NCI-H524 treated with DMSO at 0.1 percent for 48 hours (cell line): ENCODE measurements at regions not wholly inside any gene's neighbourhood (a gene's known extent, or its start where the extent isn't known, plus 50 kb on each side); places are given as distances from the start of the nearest gene placed in this dataset.

Experiments used
- DNase-seq: peaks from one replicate; lab custom pipeline; 2025; lab: John Stamatoyannopoulos, UW

- DNase-seq, result no peak
Observed at GRCh38 chr18:41621177-41621576, 333.9 kb upstream of the PIK3C3 start.

- no peak for DNase-seq
Observed at GRCh38 chr18:41618147-41618546, 336.9 kb upstream of the PIK3C3 start.

DNA sequence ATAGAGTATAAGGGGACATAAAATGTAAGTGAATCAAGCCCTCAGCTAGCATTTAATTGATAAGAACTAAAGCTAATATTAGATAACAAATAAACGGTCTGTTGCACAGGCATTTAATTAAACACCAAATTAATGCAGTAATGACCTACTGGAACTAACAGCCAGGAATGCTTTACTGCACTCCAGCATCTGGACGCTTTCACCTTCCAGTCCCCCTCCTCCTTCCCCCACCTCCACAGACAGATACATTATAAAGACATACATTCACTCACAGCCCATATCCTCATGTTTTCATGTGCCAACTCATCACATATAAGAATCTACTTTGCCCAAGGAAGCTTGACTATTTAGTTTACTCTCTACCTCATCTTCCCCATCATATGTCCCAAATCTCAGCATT lies 337.4 kb upstream of the PIK3C3 start:
- no peak for DNase-seq

DNA sequence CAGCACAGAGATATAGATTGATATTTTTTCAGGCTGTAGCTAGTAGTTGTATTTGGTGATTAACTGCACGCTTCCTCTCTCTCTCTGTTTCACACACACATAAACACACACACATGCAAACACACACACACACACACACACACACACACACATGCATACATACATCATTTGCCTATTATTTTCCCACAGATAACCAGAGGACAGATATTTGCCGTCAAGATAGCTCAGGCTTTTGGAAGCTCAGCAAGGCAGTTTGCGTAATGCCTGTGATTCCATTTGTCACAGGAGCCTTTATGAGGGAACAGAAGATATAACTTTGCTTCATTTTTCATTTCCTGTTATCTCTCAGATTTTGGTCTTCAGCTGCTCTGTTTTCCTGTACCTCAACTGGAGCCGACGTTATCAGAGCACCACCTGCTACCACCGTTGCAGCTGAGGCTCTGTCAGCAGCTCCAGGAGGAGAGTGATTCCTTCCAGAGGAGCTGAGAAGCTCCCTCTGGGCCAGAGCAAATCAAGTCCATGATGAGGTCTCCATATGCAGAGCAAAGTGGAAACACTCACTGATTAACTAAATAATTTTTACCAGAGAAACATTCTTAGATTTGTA lies 341.9 kb upstream of the PIK3C3 start:
- no peak for DNase-seq

DNA sequence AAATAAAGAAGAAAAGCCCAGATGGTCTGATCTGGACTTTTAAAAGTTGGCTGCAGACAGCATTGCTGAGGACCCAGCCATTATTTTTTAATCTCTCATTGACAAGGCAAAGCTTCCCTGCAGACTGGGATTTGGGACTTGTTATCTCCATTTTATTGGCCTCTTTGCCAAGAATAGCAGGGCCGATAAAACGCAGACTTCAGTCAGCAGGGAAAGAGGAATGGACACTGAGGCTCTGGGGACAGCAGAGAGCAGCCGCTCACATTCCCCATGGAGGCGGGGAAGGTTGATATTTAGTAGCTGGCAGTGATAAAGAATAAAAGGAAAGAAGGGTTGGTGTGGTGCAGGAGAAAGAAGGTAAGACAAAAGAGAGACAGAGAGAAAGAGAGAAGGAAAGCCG lies 350.1 kb upstream of the PIK3C3 start:
- DNase-seq, result no peak

GRCh38 chr18:41602034-41602433 lies 353.0 kb upstream of the PIK3C3 start:
- DNase-seq, result no peak

- no peak for DNase-seq
Observed at GRCh38 chr18:41600693-41601391, 354.2 kb upstream of the PIK3C3 start.

DNA sequence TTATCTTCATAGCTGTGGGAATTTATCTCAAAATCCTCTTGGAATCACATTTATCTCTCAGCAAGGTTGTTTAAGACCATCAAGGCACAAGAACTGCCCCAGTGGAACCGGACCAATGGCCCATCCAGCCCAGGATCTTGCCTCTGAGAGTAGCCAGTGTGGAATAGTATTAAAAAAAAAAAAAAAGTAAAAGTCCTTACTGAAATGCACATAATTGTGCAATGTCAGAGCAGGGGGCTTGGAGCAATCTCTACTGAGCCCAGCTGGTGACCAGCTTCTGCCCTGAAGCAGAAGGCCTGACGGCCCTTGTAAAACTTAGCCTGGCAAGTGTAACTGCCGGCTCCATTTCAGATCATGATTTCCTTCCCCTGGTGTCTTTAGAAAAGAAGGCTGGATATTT lies 355.6 kb upstream of the PIK3C3 start:
- DNase-seq, result no peak

GRCh38 chr18:41594582-41594981 lies 360.5 kb upstream of the PIK3C3 start:
- DNase-seq, result no peak

DNA sequence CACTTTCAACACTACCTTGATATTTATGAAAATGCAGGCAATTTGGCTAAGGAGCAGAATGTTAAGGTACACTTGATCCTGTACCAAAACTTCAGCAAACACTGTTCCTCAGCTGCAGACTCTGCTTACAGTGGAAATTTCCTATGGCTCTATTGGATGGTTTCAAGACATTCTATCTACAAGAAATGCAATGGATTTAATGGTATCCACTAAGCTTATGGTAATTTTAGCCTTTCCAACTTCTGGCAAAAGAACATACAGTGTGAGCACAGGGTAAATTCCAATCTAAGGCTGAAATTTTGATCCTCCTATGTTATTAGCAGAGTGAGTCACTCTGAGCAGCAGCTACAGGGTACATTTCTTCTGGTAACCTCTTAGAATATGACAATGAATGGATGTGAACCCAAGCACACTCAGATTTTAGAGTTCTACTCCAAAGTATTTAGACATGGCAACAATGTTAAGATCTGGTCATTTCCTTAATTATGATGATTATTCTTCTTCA lies 361.8 kb upstream of the PIK3C3 start:
- DNase-seq, result no peak

- DNase-seq, result no peak
Observed at GRCh38 chr18:41587976-41588375, 367.1 kb upstream of the PIK3C3 start.

- DNase-seq, result no peak
Observed at GRCh38 chr18:41585512-41585911, 369.5 kb upstream of the PIK3C3 start.

- no peak for DNase-seq
Observed at GRCh38 chr18:41579185-41579584, 375.8 kb upstream of the PIK3C3 start.

GRCh38 chr18:41577529-41577928 lies 377.5 kb upstream of the PIK3C3 start:
- no peak for DNase-seq

DNA sequence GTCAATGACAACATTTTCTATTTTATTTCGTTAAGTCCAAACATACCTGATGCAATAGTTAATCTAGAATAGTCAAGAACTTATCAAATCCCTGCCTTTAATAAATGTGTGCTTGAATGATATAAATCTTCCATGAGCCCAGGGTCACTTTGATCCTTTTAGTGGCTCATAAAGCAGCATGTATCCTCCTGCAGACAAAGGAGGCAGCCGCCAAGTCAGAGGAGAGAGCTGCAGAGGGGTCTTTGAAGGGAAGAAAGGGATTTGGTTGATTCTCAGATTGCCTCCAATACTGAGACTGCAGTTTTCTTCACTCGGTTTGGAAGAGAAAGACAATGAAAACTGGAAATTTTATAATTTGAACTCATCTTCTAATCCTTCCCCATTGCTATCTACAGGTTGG lies 378.4 kb upstream of the PIK3C3 start:
- no peak for DNase-seq

DNA sequence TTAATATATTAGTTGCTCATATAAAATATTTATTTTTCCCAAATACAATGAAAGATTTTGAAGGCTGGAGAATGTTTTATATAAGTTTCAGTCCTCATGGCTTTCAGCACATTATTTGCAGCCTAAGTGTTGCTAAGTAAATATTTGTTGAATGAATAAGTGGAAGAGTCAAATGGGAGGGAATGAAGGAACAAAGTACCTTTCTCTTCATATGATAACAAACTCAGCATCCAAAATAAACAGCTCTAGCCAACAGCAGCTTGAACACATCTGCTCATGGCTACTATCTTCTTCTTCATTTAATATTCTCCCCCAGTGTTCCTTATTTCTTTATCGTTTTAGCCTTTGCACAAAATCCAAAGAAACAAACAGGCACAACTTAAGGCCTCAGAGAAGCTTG lies 385.2 kb upstream of the PIK3C3 start:
- no peak for DNase-seq

DNA sequence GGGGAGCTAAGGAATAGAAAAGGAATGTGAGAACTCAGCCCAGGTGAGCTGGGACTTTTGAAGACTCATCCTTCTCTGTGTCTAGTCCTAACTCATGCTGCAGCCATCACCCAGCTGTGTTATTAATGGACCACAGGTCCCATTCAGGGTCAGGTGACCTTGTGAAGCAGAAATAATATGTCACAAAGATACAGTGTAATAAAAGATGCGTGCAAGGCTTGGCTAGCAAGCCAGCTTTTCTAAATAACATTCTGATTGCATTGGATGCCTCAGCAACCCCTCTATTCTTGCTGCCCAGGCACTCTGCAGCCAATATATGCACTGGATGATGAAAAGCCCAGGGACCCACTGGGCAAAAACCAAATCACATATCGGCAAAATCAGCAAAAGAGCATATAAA lies 393.1 kb upstream of the PIK3C3 start:
- DNase-seq, result no peak

- no peak for DNase-seq
Observed at GRCh38 chr18:41558715-41559114, 396.3 kb upstream of the PIK3C3 start.

DNA sequence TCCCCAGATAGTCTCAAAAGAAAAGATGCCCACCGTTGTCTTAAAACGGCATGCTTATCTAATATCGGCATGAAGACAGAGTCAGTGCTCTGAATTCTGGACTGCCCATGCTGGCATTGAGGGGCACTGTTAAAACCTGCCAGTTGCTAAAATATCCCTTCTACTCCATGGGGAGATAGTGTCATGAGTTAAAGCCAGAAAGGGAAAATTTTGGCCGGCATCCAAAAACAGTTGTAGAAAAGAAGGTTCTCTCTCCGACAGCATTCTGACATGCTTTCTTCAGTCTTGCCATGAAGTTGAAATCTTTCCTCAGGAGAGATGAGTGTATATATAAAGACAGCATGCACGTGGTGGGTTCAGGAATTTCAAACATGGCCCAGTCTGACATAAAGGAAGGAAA lies 401.3 kb upstream of the PIK3C3 start:
- DNase-seq, result no peak

DNA sequence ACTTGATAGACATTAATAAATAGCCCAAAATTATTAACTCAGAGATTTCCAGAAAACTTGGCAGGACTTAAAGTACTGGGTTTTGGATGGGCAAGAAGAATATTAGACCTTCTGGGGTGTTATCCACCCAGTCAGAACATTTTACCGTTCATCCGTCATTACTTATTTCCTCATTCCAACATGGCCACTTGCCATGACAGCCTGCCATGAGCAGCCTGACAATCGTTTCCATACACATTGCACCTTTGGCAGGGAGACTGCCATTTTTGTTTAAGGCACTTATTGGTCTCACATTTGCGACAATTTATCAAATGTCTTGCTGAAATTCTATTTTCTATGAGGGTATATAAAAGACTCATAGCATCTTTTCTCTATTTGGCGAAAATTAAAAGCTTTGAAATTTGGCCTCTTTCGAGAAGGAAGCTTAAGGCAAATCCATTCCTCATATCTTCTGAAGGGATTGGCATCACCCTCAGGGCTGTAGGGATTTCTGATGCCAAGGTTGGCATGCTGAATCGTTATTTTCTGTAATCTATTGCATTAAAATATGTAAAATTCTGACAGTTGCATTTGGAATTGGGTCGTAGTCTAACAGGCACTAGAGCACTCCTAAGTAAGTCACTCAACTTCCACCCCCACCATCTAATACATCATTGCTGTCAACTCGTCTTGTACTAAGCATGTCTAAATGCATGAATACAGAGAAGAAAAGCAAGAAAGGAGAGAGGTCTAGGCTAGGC lies 406.3 kb upstream of the PIK3C3 start:
- DNase-seq, result no peak

GRCh38 chr18:41545091-41545888 lies 409.7 kb upstream of the PIK3C3 start:
- no peak for DNase-seq

GRCh38 chr18:41543815-41544214 lies 411.2 kb upstream of the PIK3C3 start:
- DNase-seq, result no peak
